IPS DF 6.9 (cell line): ENCODE measurements at regions not wholly inside any gene's neighbourhood (a gene's known extent, or its start where the extent isn't known, plus 50 kb on each side); places are given as distances from the start of the nearest gene placed in this dataset.

Experiments
- DNase-seq: peaks from one replicate; pipeline ENCODE4 v3.0.0-alpha.2; 2013; ENCODE audit warnings: low read depth, low spot score
- H3K27ac ChIP-seq: one replicate; pipeline ENCODE4 v1.5.1; 2013; ENCODE audit warnings: low read length, control low read depth
- H3K27me3 ChIP-seq: 2 replicates; pipeline ENCODE4 v1.6.1; 2013; ENCODE audit warnings: mild to moderate bottlenecking, low read length; ENCODE audit not compliant: control insufficient read depth, insufficient read depth
- H3K36me3 ChIP-seq: 2 replicates; pipeline ENCODE4 v1.6.1; 2013; ENCODE audit warnings: low read length; ENCODE audit not compliant: control insufficient read depth, insufficient read depth
- H3K4me1 ChIP-seq: 2 replicates; pipeline ENCODE4 v1.6.1; 2013; ENCODE audit warnings: low read length; ENCODE audit not compliant: control insufficient read depth, insufficient read depth
- H3K4me3 ChIP-seq: 2 replicates; pipeline ENCODE4 v1.5.1; 2013; ENCODE audit warnings: mild to moderate bottlenecking, low read length
- H3K9me3 ChIP-seq: 2 replicates; pipeline ENCODE4 v1.6.1; 2013; ENCODE audit warnings: low read length, inconsistent platforms; ENCODE audit not compliant: control insufficient read depth, insufficient read depth
- WGBS: extraction: QIAGEN DNeasy Blood & Tissue Kit; methylation state at CpG from one replicate; pipeline ENCODE4 v1.1.7; 2013; ENCODE audit warnings: mixed read lengths, missing lambda C conversion rate; ENCODE audit not compliant: insufficient read length, insufficient coverage; 5-methylcytosine and 5-hydroxymethylcytosine counted together

DNA sequence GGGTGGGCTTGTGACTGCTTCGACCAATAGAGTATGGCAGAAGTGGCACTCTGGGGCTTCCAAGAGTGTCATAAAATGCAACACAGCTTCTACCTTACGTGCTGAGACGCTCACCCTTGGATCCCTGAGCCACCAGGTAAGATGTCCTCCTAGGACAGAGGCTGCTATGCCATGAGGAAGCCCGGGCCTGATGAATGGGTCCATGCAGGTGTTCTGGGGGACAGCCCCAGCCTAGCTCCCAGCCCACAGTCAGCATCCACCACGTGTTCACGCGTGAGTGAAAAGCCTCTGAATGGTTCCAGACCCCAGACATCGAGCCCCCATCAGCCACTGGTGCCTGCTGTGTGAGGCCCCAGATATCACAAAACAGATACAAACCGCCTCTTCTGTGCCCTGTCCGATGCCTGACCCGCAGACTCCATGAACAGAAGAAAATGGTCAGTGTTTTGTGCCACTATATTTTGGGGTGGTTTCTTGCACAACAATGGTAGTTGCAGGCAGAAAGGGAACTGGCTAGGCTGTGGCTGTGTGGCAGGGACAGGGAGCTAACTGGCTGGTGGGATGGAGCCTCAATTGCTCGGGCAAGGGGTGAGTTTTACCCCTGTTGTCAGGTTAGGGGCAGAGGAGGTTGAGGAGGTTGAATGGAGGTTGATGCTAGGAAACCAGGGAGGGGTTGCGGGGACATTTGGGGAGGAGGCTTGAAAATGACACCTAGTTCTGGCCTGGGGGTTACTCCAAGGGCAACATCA lies 92.2 kb downstream of the LINGO1 start:
- no CpG with 5 or more reads among the region's 13 CpGs for WGBS
- no peak for DNase-seq
- Histone ChIP-seq H3K27me3 (no peaks in the 10 kb centered on the region), H3K27ac (no peak overlapping the region), H3K4me1 (peaks cover 9% of the 10 kb centered on the region), H3K9me3 (no peaks in the 10 kb centered on the region), H3K36me3 (no peaks in the 10 kb centered on the region), H3K4me3 (no peak overlapping the region)

DNA sequence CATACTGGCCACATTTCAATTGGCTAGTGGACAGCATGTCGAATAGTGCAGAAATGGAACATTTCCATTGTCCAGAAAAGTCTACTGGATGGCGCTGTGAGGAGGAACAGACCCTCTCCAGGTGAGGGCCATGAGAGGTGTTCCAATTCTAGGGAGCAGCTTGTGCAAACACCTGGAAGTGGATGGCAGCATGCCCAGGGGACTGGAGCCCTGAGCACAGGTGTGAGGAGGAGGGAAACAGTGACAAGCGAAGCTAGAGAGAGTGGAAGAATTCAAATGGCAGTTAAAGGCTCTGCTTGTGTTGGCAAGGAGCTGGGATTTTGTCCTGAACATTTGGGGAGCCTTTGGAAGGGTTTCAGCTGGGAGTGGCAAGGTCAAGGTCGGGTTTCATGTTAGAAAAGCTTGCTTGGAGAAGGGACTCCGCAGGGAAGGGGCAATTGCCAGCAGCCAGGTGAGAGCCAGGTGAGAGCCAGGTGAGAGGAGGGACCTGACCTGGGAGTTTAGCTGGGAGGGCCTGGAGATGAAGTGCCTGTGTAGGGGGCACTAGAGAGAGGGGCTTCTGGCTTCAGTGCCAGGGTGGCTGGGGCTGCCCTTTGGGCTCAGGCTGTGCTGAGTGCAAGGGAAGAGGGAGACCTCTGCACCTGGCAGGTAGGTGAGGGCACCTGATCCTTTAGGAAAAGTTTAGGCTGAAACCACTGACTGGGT lies 93.8 kb downstream of the LINGO1 start:
- no peak for DNase-seq
- H3K4me1 ChIP-seq = peaks cover 10% of the 10 kb centered on the region
- no CpG with 5 or more reads among the region's 5 CpGs for WGBS
- H3K36me3 ChIP-seq = no peaks in the 10 kb centered on the region
- H3K27ac ChIP-seq = no peak overlapping the region
- no peak overlapping the region for H3K4me3 ChIP-seq
- no peaks in the 10 kb centered on the region for H3K27me3 ChIP-seq
- no peaks in the 10 kb centered on the region for H3K9me3 ChIP-seq

DNA sequence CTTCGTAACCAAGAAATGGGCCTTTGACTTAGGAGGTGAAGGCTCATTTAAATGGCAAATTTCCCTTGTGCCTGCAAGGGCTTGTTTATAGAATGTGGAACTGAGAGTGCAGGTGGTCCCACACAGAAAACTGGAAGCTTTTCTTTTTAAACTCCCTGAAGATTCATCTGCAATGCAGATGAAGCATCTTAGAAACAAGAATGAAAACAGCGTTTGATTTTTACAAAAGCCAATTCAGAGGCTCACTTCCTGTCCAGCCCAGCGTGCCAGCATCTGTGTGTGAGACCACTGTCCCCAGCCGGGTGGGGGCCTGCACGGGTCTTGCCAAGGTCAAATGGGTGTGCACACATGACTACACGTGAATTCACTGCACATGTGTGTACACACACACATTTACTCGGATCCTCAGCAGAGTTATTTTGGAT lies 94.7 kb downstream of the LINGO1 start:
- H3K27ac ChIP-seq = no peak overlapping the region
- no CpG with 5 or more reads among the region's 7 CpGs for WGBS
- H3K4me3 ChIP-seq = no peak overlapping the region

DNA sequence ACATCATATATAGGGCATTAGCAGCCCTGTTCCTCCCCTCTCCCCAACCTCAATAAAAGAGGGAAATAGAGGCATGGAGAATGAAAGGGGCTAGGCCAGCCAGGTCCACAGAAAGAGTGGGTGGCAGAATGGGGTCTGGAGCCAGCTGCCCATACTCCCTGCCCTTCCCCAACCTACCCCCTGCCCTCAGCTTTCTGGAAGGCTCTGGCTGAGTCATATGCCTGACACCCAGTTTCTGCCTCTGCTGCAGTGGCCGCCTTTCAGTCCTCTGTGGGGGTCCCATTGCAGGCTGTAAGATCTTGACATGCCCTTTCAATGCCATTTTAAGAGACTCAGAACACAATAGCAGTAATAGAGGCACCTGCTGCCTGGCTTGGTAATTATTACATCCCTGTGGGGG lies 95.7 kb downstream of the LINGO1 start:
- no peaks in the 10 kb centered on the region for H3K36me3 ChIP-seq
- H3K27ac ChIP-seq = no peak overlapping the region
- no peak overlapping the region for H3K4me3 ChIP-seq
- H3K4me1 ChIP-seq = peaks cover 10% of the 10 kb centered on the region
- H3K27me3 ChIP-seq = no peaks in the 10 kb centered on the region
- no peak for DNase-seq
- no CpG with 5 or more reads among the region's 1 CpG for WGBS
- no peaks in the 10 kb centered on the region for H3K9me3 ChIP-seq

More for the DNA sequence above, 94.7 kb downstream of the LINGO1 start:
- DNase-seq = no peak
- Histone ChIP-seq H3K27me3 (no peaks in the 10 kb centered on the region), H3K4me1 (peaks cover 10% of the 10 kb centered on the region), H3K9me3 (no peaks in the 10 kb centered on the region), H3K36me3 (no peaks in the 10 kb centered on the region)

DNA sequence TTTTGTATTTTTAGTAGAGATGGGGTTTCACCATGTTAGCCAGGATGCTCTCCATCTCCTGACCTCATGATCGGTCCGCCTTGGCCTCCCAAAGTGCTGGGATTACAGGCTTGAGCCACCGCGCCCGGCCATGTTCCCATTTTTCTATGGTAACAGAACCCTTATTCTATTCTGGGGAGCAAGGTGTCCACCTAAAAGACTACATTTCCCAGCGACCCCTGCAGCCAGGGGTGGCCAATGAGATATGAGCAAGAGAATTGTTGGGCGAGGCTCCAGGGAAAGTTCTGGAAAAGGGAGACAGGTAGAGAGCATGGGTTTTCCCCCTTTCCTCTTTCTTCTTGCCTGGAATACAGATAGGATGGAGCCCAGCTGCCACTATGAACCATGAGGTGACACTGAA lies 96.9 kb downstream of the LINGO1 start:
- no peak overlapping the region for H3K27ac ChIP-seq
- no peak overlapping the region for H3K4me3 ChIP-seq
- H3K9me3 ChIP-seq = no peaks in the 10 kb centered on the region
- H3K36me3 ChIP-seq = no peaks in the 10 kb centered on the region
- H3K4me1 ChIP-seq = peaks cover 12% of the 10 kb centered on the region
- no peaks in the 10 kb centered on the region for H3K27me3 ChIP-seq
- DNase-seq = no peak
- no CpG with 5 or more reads among the region's 7 CpGs for WGBS
